ENCODE measurements at regions not wholly inside any gene's neighbourhood (a gene's known extent, or its start where the extent isn't known, plus 50 kb on each side); places are given as distances from the start of the nearest gene placed in this dataset.

GRCh38 chr9:30935730-30936129 lies 1448.7 kb upstream of the ACO1 start (continued):
- no peak for TF ChIP-seq POLR3A (IDR thresholded peaks at IDR 0.05; ENCODE audit: borderline replicate concordance, extremely low read depth, insufficient read depth, insufficient read length)
- TF ChIP-seq PHF20 (IDR thresholded peaks at IDR 0.05; ENCODE audit: partially characterized antibody), result no peak
- no peak for TF ChIP-seq ZNF384 (IDR thresholded peaks at IDR 0.05; ENCODE audit: low read depth, low read length)

- no peaks in the 10 kb centered on the region for H3K4me1 ChIP-seq (replicated peaks in 1 of 2; ENCODE audit: control insufficient read depth in 2 of 2, insufficient read depth in 2 of 2, low read length in 2 of 2)
- H3K9ac ChIP-seq (ENCODE audit: insufficient read depth in 1 of 2, low read depth in 2 of 2, low read length in 2 of 2), result no peak overlapping the region
- no TSS peak for BruUV-seq (replicated peaks)
- WGBS (ENCODE audit: insufficient coverage, low coverage, missing lambda C conversion rate), result no CpG with 5 or more reads among the region's 4 CpGs
- no peak for DNase-seq (ENCODE audit: extremely low read depth in 1 of 4, low spot score in 3 of 4)
- TF ChIP-seq HDAC3 (IDR thresholded peaks at IDR 0.05; ENCODE audit: borderline replicate concordance, partially characterized antibody), result no peak
- no peak for TF ChIP-seq E2F6 (IDR thresholded peaks at IDR 0.05; ENCODE audit: borderline replicate concordance in 1 of 2, extremely low read depth in 1 of 2, insufficient read depth in 1 of 2, insufficient read length in 1 of 2, low read depth in 1 of 2, low read length in 1 of 2, poor library complexity in 1 of 2, severe bottlenecking in 1 of 2)
- no peak for TF ChIP-seq ZNF174 (CRISPR knock-in tag; IDR thresholded peaks at IDR 0.05)
- no peak for TF ChIP-seq SMARCE1 (IDR thresholded peaks at IDR 0.05)
- no peak for TF ChIP-seq TCF3 (CRISPR knock-in tag; IDR thresholded peaks at IDR 0.05)
- TF ChIP-seq RBM25 (IDR thresholded peaks at IDR 0.05; ENCODE audit: low read depth, low read length, severe bottlenecking), result no peak
- no peak for TF ChIP-seq SMARCA4 (IDR thresholded peaks at IDR 0.05)
- TF ChIP-seq ZNF146 (CRISPR knock-in tag; IDR thresholded peaks at IDR 0.05; ENCODE audit: unreplicated experiment), result no peak
- TF ChIP-seq MNT (conservative IDR thresholded peaks at IDR 0.05), result no peak
- TF ChIP-seq ZFP30 (CRISPR knock-in tag; IDR thresholded peaks at IDR 0.05; ENCODE audit: borderline replicate concordance), result no peak
- no peak for TF ChIP-seq PHF8 (IDR thresholded peaks at IDR 0.05; ENCODE audit: borderline replicate concordance, low read length)
- no peak for TF ChIP-seq NR0B1 (IDR thresholded peaks at IDR 0.05; ENCODE audit: partially characterized antibody)
- no peak for TF ChIP-seq NCOA1 (IDR thresholded peaks at IDR 0.05; ENCODE audit: low read depth)
- no peak for TF ChIP-seq SRF (CRISPR knock-in tag; IDR thresholded peaks at IDR 0.05)
- TF ChIP-seq ZNF766 (CRISPR knock-in tag; conservative IDR thresholded peaks at IDR 0.05), result no peak
- H2AFZ ChIP-seq (ENCODE audit: low read depth, low read length), result no peak overlapping the region
- CTCF ChIA-PET (ENCODE audit: low intra/inter-chr PET ratio), result no interaction called here
- H3K9me1 ChIP-seq (ENCODE audit: control insufficient read depth, insufficient read depth, low read length), result no peaks in the 10 kb centered on the region
- POLR2A ChIA-PET, result no interaction called here
- H3K9me3 ChIP-seq (replicated peaks; ENCODE audit: control insufficient read depth, insufficient read depth, low read depth, low read length), result no peaks in the 10 kb centered on the region
- in situ Hi-C loops (cut with MboI) (no loop called here), intact Hi-C loops (cut with micrococcal nuclease) (no loop called here)
- no peaks in the 10 kb centered on the region for H4K20me1 ChIP-seq (replicated peaks; ENCODE audit: control insufficient read depth, insufficient read depth, low read length)
- H3K36me3 ChIP-seq (ENCODE audit: control insufficient read depth, insufficient read depth, low read length), result no peaks in the 10 kb centered on the region
- no peak for ATAC-seq
- no peak for FAIRE-seq
- no peak overlapping the region for H3K4me2 ChIP-seq (ENCODE audit: insufficient read depth, low read length)
- H3K4me3 ChIP-seq, result no peak overlapping the region
- H3K79me2 ChIP-seq (ENCODE audit: control insufficient read depth, insufficient read depth, low read length), result no peaks in the 10 kb centered on the region
- no peak overlapping the region for H3K27ac ChIP-seq (ENCODE audit: extremely low read depth, low read depth, low read length)
- H3K27me3 ChIP-seq (ENCODE audit: control insufficient read depth in 2 of 2, insufficient read depth in 2 of 2, low read length in 2 of 2), result no peaks in the 10 kb centered on the region
These were observed 1447.3 kb upstream of the ACO1 start for GRCh38 chr9:30937106-30937505.

Measured in K562 (cell line).